Astrocyte of the cerebellum (primary cell): ENCODE measurements at regions not wholly inside any gene's neighbourhood (a gene's known extent, or its start where the extent isn't known, plus 50 kb on each side); places are given as distances from the start of the nearest gene placed in this dataset.

Experiments
- DNase-seq: peaks from one replicate; pipeline ENCODE4 v3.0.0-alpha.2; 2011; ENCODE audit warnings: low read depth
- H3K4me3 ChIP-seq: 2 replicates; pipeline ENCODE4 v1.5.1; 2011; ENCODE audit warnings: mild to moderate bottlenecking, low read depth, low read length, moderate library complexity
- in situ Hi-C: cut with HindIII; loops from 2 replicates; pipeline ENCODE4 v1.10.0; 2017; ENCODE audit warnings: low sequenced_read_pairs
- TF ChIP-seq, protein P1 (sequence below): IDR thresholded peaks from 2 replicates; pipeline ENCODE4 v1.5.1; 2012; ENCODE audit warnings: low read length, low read depth, moderate library complexity, mild to moderate bottlenecking; ENCODE audit errors: missing control alignments

DNA sequence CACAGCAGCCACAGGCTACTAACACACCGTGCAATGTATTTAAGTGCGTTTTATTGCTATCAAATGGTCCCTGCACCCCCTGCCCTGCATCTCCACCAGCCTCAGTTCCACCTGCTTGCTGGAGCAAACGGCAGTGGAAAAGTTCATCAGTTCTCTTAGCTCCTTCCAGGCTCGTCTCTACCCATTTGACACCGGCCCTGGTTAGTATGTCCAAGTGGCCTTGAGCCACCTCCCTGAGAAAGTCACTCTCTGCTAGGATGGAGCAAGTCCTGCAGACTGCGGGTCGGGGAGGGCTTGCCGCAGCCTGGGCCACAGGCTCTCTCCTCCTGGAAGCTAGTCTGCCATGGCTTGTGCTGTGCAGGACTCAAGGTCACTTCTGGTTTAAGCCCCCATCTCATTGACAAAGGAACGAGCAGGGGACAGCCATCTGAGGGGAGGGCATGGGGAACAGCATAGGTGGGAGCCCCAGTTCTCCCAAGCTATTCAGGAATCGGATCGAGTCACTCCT lies 74.9 kb downstream of the RHOB start:
- no peak for DNase-seq
- TF ChIP-seq, protein P1, sequence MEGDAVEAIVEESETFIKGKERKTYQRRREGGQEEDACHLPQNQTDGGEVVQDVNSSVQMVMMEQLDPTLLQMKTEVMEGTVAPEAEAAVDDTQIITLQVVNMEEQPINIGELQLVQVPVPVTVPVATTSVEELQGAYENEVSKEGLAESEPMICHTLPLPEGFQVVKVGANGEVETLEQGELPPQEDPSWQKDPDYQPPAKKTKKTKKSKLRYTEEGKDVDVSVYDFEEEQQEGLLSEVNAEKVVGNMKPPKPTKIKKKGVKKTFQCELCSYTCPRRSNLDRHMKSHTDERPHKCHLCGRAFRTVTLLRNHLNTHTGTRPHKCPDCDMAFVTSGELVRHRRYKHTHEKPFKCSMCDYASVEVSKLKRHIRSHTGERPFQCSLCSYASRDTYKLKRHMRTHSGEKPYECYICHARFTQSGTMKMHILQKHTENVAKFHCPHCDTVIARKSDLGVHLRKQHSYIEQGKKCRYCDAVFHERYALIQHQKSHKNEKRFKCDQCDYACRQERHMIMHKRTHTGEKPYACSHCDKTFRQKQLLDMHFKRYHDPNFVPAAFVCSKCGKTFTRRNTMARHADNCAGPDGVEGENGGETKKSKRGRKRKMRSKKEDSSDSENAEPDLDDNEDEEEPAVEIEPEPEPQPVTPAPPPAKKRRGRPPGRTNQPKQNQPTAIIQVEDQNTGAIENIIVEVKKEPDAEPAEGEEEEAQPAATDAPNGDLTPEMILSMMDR = no peak
- in situ Hi-C loops = no loop called here
- no peak overlapping the region for H3K4me3 ChIP-seq

- in situ Hi-C loops = no loop called here
- DNase-seq = no peak
- H3K4me3 ChIP-seq = no peak overlapping the region
- TF ChIP-seq, protein P1 = no peak
Measured at GRCh38 chr2:20523073-20523798, 76.4 kb downstream of the RHOB start.

- H3K4me3 ChIP-seq = no peak overlapping the region
- in situ Hi-C loops = no loop called here
- TF ChIP-seq, protein P1 = no peak
- no peak for DNase-seq
Measured at GRCh38 chr2:20523799-20524187, 76.9 kb downstream of the RHOB start.

GRCh38 chr2:20524412-20525040 lies 77.7 kb downstream of the RHOB start:
- TF ChIP-seq, protein P1 = no peak
- in situ Hi-C loops = no loop called here
- no peak overlapping the region for H3K4me3 ChIP-seq
- DNase-seq = no peak

DNA sequence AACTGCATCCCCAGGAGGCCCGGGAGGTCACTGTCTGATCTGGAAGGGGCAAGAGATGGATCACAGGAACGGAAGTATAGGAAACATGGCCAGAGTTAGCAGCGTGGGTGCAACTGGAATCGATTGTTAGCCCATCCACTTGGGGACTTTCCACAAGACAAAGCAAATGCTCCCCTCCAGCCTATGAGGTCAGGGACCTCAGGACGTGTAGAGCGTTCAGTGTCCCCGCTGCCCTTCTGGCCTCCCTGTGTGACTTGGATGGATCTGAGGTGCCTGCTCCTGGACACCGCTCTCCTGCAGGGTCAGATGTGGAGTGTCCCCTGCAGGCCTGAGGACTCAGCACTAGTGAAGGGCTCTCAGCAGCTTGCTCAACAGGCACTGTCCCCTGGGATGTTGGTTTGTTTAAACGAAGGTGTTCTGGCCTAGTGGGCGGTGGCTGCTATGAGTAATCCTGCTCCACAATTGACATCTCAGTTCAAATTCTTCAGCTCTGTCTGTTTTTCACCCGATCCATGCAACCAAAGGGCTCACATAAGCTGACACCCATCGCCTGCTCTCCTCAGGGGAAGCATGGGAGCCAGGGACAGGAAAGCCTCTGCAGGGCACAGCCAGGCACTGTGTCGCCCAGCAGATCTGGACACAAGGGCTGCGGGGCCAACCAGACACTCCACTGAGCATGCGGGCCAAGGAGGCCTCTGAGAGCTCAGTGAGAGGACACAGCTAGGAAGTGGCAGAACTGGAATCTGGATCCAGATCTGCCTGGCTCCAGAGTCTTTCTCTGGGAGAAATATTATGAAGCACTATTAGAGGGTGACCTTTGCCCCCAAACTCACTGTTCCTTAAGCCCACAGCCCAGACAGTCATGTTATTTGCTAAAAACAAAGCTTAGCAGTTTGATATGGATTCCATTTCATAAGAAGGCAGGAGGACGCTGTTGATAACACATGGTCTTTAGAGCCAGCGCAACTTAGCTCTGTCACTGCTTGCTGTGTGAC lies 78.5 kb downstream of the RHOB start:
- in situ Hi-C loops = no loop called here

More for the DNA sequence above, 78.5 kb downstream of the RHOB start:
- DNase-seq = no peak
- TF ChIP-seq, protein P1 = no peak
- no peak overlapping the region for H3K4me3 ChIP-seq
